ENCODE measurements at regions not wholly inside any gene's neighbourhood (a gene's known extent, or its start where the extent isn't known, plus 50 kb on each side); places are given as distances from the start of the nearest gene placed in this dataset.

- no peaks in the 10 kb centered on the region for H3K27me3 ChIP-seq (ENCODE audit: control insufficient read depth in 1 of 2, insufficient read depth in 2 of 2, low read length in 1 of 2)
- WGBS, 2 donors: 83 to 86% methylated on average over 3 of the region's 3 CpGs
- ATAC-seq (ENCODE audit: low FRiP score) (no peak), DNase-seq (no peak)
- H3K27ac ChIP-seq (ENCODE audit: low read depth in 1 of 2, low read length in 2 of 2): no peak overlapping the region
- intact Hi-C loops (cut with DNase I): loop anchor here in 1 of 2 donors (10.0 kb wide), 1 partner anchor 557 kb away; no protein-coding TSS in a partner anchor
- no peaks in the 10 kb centered on the region for H3K9me3 ChIP-seq (ENCODE audit: control insufficient read depth, low read length)
- H3K36me3 ChIP-seq (ENCODE audit: control insufficient read depth in 1 of 2, insufficient read depth in 2 of 2, low read length in 1 of 2): no peaks in the 10 kb centered on the region
- no peaks in the 10 kb centered on the region for H3K4me1 ChIP-seq (ENCODE audit: control insufficient read depth in 1 of 2, insufficient read depth in 2 of 2, low read length in 2 of 2)
- no peak overlapping the region for H3K4me3 ChIP-seq (ENCODE audit: low read length in 2 of 2)
Observed at GRCh38 chr2:168357797-168358472, 98.1 kb upstream of the CERS6 start.

- 96 to 97% methylated on average over 1 of the region's 1 CpG for WGBS, 2 donors
- intact Hi-C loops (cut with DNase I): loop anchor here in 1 of 2 donors (10.0 kb wide), 1 partner anchor 556 kb away; no protein-coding TSS in a partner anchor
Observed at GRCh38 chr2:168359082-168359481, 97.0 kb upstream of the CERS6 start.

GRCh38 chr2:168363347-168364092, 92.6 kb upstream of the CERS6 start:
- intact Hi-C loops (cut with DNase I): no loop called here
- 94 to 95% methylated on average over 4 of the region's 4 CpGs for WGBS, 2 donors

More at GRCh38 chr2:168359082-168359481, 97.0 kb upstream of the CERS6 start:
- no peaks in the 10 kb centered on the region for H3K36me3 ChIP-seq (ENCODE audit: control insufficient read depth in 1 of 2, insufficient read depth in 2 of 2, low read length in 1 of 2)
- ATAC-seq (ENCODE audit: low FRiP score) (no peak), DNase-seq (no peak)
- H3K4me3 ChIP-seq (ENCODE audit: low read length in 2 of 2): no peak overlapping the region
- no peaks in the 10 kb centered on the region for H3K27me3 ChIP-seq (ENCODE audit: control insufficient read depth in 1 of 2, insufficient read depth in 2 of 2, low read length in 1 of 2)
- no peaks in the 10 kb centered on the region for H3K9me3 ChIP-seq (ENCODE audit: control insufficient read depth, low read length)
- H3K4me1 ChIP-seq (ENCODE audit: control insufficient read depth in 1 of 2, insufficient read depth in 2 of 2, low read length in 2 of 2): no peaks in the 10 kb centered on the region
- H3K27ac ChIP-seq (ENCODE audit: low read depth in 1 of 2, low read length in 2 of 2): no peak overlapping the region

GRCh38 chr2:168365094-168365621, 90.9 kb upstream of the CERS6 start:
- intact Hi-C loops (cut with DNase I): no loop called here
- Histone ChIP-seq H3K9me3 (ENCODE audit: control insufficient read depth, low read length) (no peaks in the 10 kb centered on the region), H3K27me3 (ENCODE audit: control insufficient read depth in 1 of 2, insufficient read depth in 2 of 2, low read length in 1 of 2) (no peaks in the 10 kb centered on the region), H3K4me3 (ENCODE audit: low read length in 2 of 2) (no peak overlapping the region), H3K4me1 (ENCODE audit: control insufficient read depth in 1 of 2, insufficient read depth in 2 of 2, low read length in 2 of 2) (no peaks in the 10 kb centered on the region), H3K36me3 (ENCODE audit: control insufficient read depth in 1 of 2, insufficient read depth in 2 of 2, low read length in 1 of 2) (no peaks in the 10 kb centered on the region), H3K27ac (ENCODE audit: low read depth in 1 of 2, low read length in 2 of 2) (no peak overlapping the region)
- WGBS, 2 donors: 96 to 97% methylated on average over 6 of the region's 6 CpGs
- DNase-seq: no peak
- ATAC-seq (ENCODE audit: low FRiP score): no peak

More at GRCh38 chr2:168363347-168364092, 92.6 kb upstream of the CERS6 start:
- Histone ChIP-seq H3K27ac (ENCODE audit: low read depth in 1 of 2, low read length in 2 of 2) (no peak overlapping the region), H3K9me3 (ENCODE audit: control insufficient read depth, low read length) (no peaks in the 10 kb centered on the region), H3K4me1 (ENCODE audit: control insufficient read depth in 1 of 2, insufficient read depth in 2 of 2, low read length in 2 of 2) (no peaks in the 10 kb centered on the region), H3K36me3 (ENCODE audit: control insufficient read depth in 1 of 2, insufficient read depth in 2 of 2, low read length in 1 of 2) (no peaks in the 10 kb centered on the region), H3K4me3 (ENCODE audit: low read length in 2 of 2) (no peak overlapping the region), H3K27me3 (ENCODE audit: control insufficient read depth in 1 of 2, insufficient read depth in 2 of 2, low read length in 1 of 2) (no peaks in the 10 kb centered on the region)
- no peak for DNase-seq
- no peak for ATAC-seq (ENCODE audit: low FRiP score)

GRCh38 chr2:168369031-168369430, 87.0 kb upstream of the CERS6 start:
- H3K4me1 ChIP-seq (ENCODE audit: control insufficient read depth in 1 of 2, insufficient read depth in 2 of 2, low read length in 2 of 2): no peaks in the 10 kb centered on the region
- H3K4me3 ChIP-seq (ENCODE audit: low read length in 2 of 2): no peak overlapping the region
- no peak overlapping the region for H3K27ac ChIP-seq (ENCODE audit: low read depth in 1 of 2, low read length in 2 of 2)
- no peaks in the 10 kb centered on the region for H3K9me3 ChIP-seq (ENCODE audit: control insufficient read depth, low read length)
- no peaks in the 10 kb centered on the region for H3K27me3 ChIP-seq (ENCODE audit: control insufficient read depth in 1 of 2, insufficient read depth in 2 of 2, low read length in 1 of 2)
- ATAC-seq (ENCODE audit: low FRiP score) (no peak), DNase-seq (no peak)
- H3K36me3 ChIP-seq (ENCODE audit: control insufficient read depth in 1 of 2, insufficient read depth in 2 of 2, low read length in 1 of 2): no peaks in the 10 kb centered on the region
- WGBS, 2 donors: 96 to 98% methylated on average over 2 of the region's 2 CpGs
- intact Hi-C loops (cut with DNase I): no loop called here

- Histone ChIP-seq H3K4me1 (ENCODE audit: control insufficient read depth in 1 of 2, insufficient read depth in 2 of 2, low read length in 2 of 2) (no peaks in the 10 kb centered on the region), H3K36me3 (ENCODE audit: control insufficient read depth in 1 of 2, insufficient read depth in 2 of 2, low read length in 1 of 2) (no peaks in the 10 kb centered on the region), H3K9me3 (ENCODE audit: control insufficient read depth, low read length) (no peaks in the 10 kb centered on the region), H3K4me3 (ENCODE audit: low read length in 2 of 2) (no peak overlapping the region), H3K27ac (ENCODE audit: low read depth in 1 of 2, low read length in 2 of 2) (no peak overlapping the region), H3K27me3 (ENCODE audit: control insufficient read depth in 1 of 2, insufficient read depth in 2 of 2, low read length in 1 of 2) (no peaks in the 10 kb centered on the region)
- DNase-seq (no peak), ATAC-seq (ENCODE audit: low FRiP score) (no peak)
- intact Hi-C loops (cut with DNase I): no loop called here
- WGBS, 2 donors: 87 to 91% methylated on average over 4 of the region's 4 CpGs
Observed at GRCh38 chr2:168371273-168372019, 84.6 kb upstream of the CERS6 start.

GRCh38 chr2:168373468-168373867, 82.6 kb upstream of the CERS6 start:
- no peak for ATAC-seq (ENCODE audit: low FRiP score)
- H3K27ac ChIP-seq (ENCODE audit: low read depth in 1 of 2, low read length in 2 of 2): no peak overlapping the region
- WGBS, 2 donors: 87 to 93% methylated on average over 2 of the region's 2 CpGs
- H3K36me3 ChIP-seq (ENCODE audit: control insufficient read depth in 1 of 2, insufficient read depth in 2 of 2, low read length in 1 of 2): no peaks in the 10 kb centered on the region
- H3K9me3 ChIP-seq (ENCODE audit: control insufficient read depth, low read length): no peaks in the 10 kb centered on the region
- H3K4me1 ChIP-seq (ENCODE audit: control insufficient read depth in 1 of 2, insufficient read depth in 2 of 2, low read length in 2 of 2): no peaks in the 10 kb centered on the region
- DNase-seq: no peak
- H3K4me3 ChIP-seq (ENCODE audit: low read length in 2 of 2): no peak overlapping the region
- H3K27me3 ChIP-seq (ENCODE audit: control insufficient read depth in 1 of 2, insufficient read depth in 2 of 2, low read length in 1 of 2): no peaks in the 10 kb centered on the region
- intact Hi-C loops (cut with DNase I): no loop called here

GRCh38 chr2:168375195-168375798, 80.8 kb upstream of the CERS6 start:
- no peak for DNase-seq
- Histone ChIP-seq H3K27ac (ENCODE audit: low read depth in 1 of 2, low read length in 2 of 2) (no peak overlapping the region), H3K27me3 (ENCODE audit: control insufficient read depth in 1 of 2, insufficient read depth in 2 of 2, low read length in 1 of 2) (no peaks in the 10 kb centered on the region), H3K9me3 (ENCODE audit: control insufficient read depth, low read length) (peaks cover 1% of the 10 kb centered on the region), H3K4me3 (ENCODE audit: low read length in 2 of 2) (no peak overlapping the region), H3K36me3 (ENCODE audit: control insufficient read depth in 1 of 2, insufficient read depth in 2 of 2, low read length in 1 of 2) (no peaks in the 10 kb centered on the region), H3K4me1 (ENCODE audit: control insufficient read depth in 1 of 2, insufficient read depth in 2 of 2, low read length in 2 of 2) (no peaks in the 10 kb centered on the region)
- intact Hi-C loops (cut with DNase I): no loop called here
- ATAC-seq (ENCODE audit: low FRiP score): no peak
